ENCODE measurements at regions not wholly inside any gene's neighbourhood (a gene's known extent, or its start where the extent isn't known, plus 50 kb on each side); places are given as distances from the start of the nearest gene placed in this dataset.

GRCh38 chr12:125890366-125890905 lies 825.2 kb downstream of the AACS start:
- H3K27ac ChIP-seq: no peak overlapping the region
- intact Hi-C loops (cut with micrococcal nuclease; ENCODE audit: unreplicated experiment): no loop called here
- no peak for DNase-seq
- POLR2A ChIA-PET (ENCODE audit: unreplicated experiment): no interaction called here
- H3K27me3 ChIP-seq (ENCODE audit: insufficient read depth, low read depth): no peaks in the 10 kb centered on the region
- TF ChIP-seq EZH2 (IDR thresholded peaks at IDR 0.05; ENCODE audit: low read depth) (no peak), CTCF (conservative IDR thresholded peaks at IDR 0.05) (no peak)
- H3K4me2 ChIP-seq: no peak overlapping the region
- H3K36me3 ChIP-seq (ENCODE audit: low read depth): no peaks in the 10 kb centered on the region
- BruUV-seq (replicated peaks): no TSS peak
- no peaks in the 10 kb centered on the region for H3K9me2 ChIP-seq (ENCODE audit: insufficient read depth)
- no peaks in the 10 kb centered on the region for H3K79me2 ChIP-seq (ENCODE audit: low read depth)
- H3K4me3 ChIP-seq: no peak overlapping the region
- no peaks in the 10 kb centered on the region for H3F3A ChIP-seq (ENCODE audit: insufficient read depth, low read depth)
- H2AFZ ChIP-seq: no peak overlapping the region
- CTCF ChIA-PET: no interaction called here
- no peaks in the 10 kb centered on the region for H4K20me1 ChIP-seq (ENCODE audit: insufficient read depth)
- no peaks in the 10 kb centered on the region for H3K4me1 ChIP-seq (replicated peaks; ENCODE audit: insufficient read depth)
- no peaks in the 10 kb centered on the region; the same call in 1 of the 2 replicates for H3K9me3 ChIP-seq (ENCODE audit: insufficient read depth, low read depth)

- no TSS peak for BruUV-seq (replicated peaks)
- Histone ChIP-seq H3F3A (ENCODE audit: insufficient read depth, low read depth) (no peaks in the 10 kb centered on the region), H3K4me1 (replicated peaks; ENCODE audit: insufficient read depth) (no peaks in the 10 kb centered on the region), H3K27ac (no peak overlapping the region), H3K4me2 (no peak overlapping the region), H3K36me3 (ENCODE audit: low read depth) (no peaks in the 10 kb centered on the region), H3K9me3 (ENCODE audit: insufficient read depth, low read depth) (no peaks in the 10 kb centered on the region; the same call in 1 of the 2 replicates), H2AFZ (no peak overlapping the region), H3K27me3 (ENCODE audit: insufficient read depth, low read depth) (no peaks in the 10 kb centered on the region), H3K9me2 (ENCODE audit: insufficient read depth) (no peaks in the 10 kb centered on the region), H4K20me1 (ENCODE audit: insufficient read depth) (no peaks in the 10 kb centered on the region), H3K4me3 (no peak overlapping the region), H3K79me2 (ENCODE audit: low read depth) (no peaks in the 10 kb centered on the region)
- CTCF ChIA-PET: no interaction called here
- TF ChIP-seq CTCF (conservative IDR thresholded peaks at IDR 0.05) (no peak), EZH2 (IDR thresholded peaks at IDR 0.05; ENCODE audit: low read depth) (no peak)
- intact Hi-C loops (cut with micrococcal nuclease; ENCODE audit: unreplicated experiment): no loop called here
- no peak for DNase-seq
- POLR2A ChIA-PET (ENCODE audit: unreplicated experiment): no interaction called here
Observed at GRCh38 chr12:125890971-125891370, 825.7 kb downstream of the AACS start.

- H3K4me3 ChIP-seq: no peak overlapping the region
- no peaks in the 10 kb centered on the region; the same call in 1 of the 2 replicates for H3K9me3 ChIP-seq (ENCODE audit: insufficient read depth, low read depth)
- intact Hi-C loops (cut with micrococcal nuclease; ENCODE audit: unreplicated experiment): no loop called here
- POLR2A ChIA-PET (ENCODE audit: unreplicated experiment): no interaction called here
- H3K4me2 ChIP-seq: no peak overlapping the region; the same call in 1 of the 2 replicates
- no peaks in the 10 kb centered on the region for H3K36me3 ChIP-seq (ENCODE audit: low read depth)
- no peaks in the 10 kb centered on the region for H3F3A ChIP-seq (ENCODE audit: insufficient read depth, low read depth)
- H3K4me1 ChIP-seq (replicated peaks; ENCODE audit: insufficient read depth): no peaks in the 10 kb centered on the region
- H3K27me3 ChIP-seq (ENCODE audit: insufficient read depth, low read depth): no peaks in the 10 kb centered on the region
- H4K20me1 ChIP-seq (ENCODE audit: insufficient read depth): no peaks in the 10 kb centered on the region
- H3K79me2 ChIP-seq (ENCODE audit: low read depth): no peaks in the 10 kb centered on the region
- H2AFZ ChIP-seq: no peak overlapping the region
- no peaks in the 10 kb centered on the region for H3K9me2 ChIP-seq (ENCODE audit: insufficient read depth)
- TF ChIP-seq CTCF (conservative IDR thresholded peaks at IDR 0.05) (no peak), EZH2 (IDR thresholded peaks at IDR 0.05; ENCODE audit: low read depth) (no peak)
- H3K27ac ChIP-seq: no peak overlapping the region
- BruUV-seq (replicated peaks): no TSS peak
- DNase-seq: no peak
- CTCF ChIA-PET: no interaction called here
Observed at GRCh38 chr12:125892276-125892675, 827.0 kb downstream of the AACS start.
